M059J (cell line): ENCODE measurements at regions not wholly inside any gene's neighbourhood (a gene's known extent, or its start where the extent isn't known, plus 50 kb on each side); places are given as distances from the start of the nearest gene placed in this dataset.
"Not testable (repeated sequence)": the region's sequence is repeated elsewhere in the genome, so short reads cannot be mapped to it uniquely, and the experiment has no call there.

Experiments
- DNase-seq: peaks from one replicate; pipeline ENCODE4 v3.0.0-alpha.2; 2012; ENCODE audit warnings: low read depth

- not testable (repeated sequence) for DNase-seq
Observed at GRCh38 chr4:169894767-169895166, 131.4 kb downstream of the MFAP3L start.

- no peak for DNase-seq
Observed at GRCh38 chr4:169885893-169886292, 128.1 kb upstream of the HPF1 start.

- DNase-seq, result no peak
Observed at GRCh38 chr4:169881769-169882168, 124.0 kb upstream of the HPF1 start.

GRCh38 chr4:169870507-169870906 lies 112.8 kb upstream of the HPF1 start:
- DNase-seq, result no peak

GRCh38 chr4:169869490-169869889 lies 111.7 kb upstream of the HPF1 start:
- DNase-seq, result no peak

GRCh38 chr4:169861593-169861992 lies 103.8 kb upstream of the HPF1 start:
- no peak for DNase-seq

- no peak for DNase-seq
Observed at GRCh38 chr4:169859366-169860216, 101.8 kb upstream of the HPF1 start.

GRCh38 chr4:169854090-169854489 lies 96.3 kb upstream of the HPF1 start:
- DNase-seq, result no peak

- DNase-seq, result no peak
Observed at GRCh38 chr4:169852481-169852880, 94.7 kb upstream of the HPF1 start.

GRCh38 chr4:169851750-169852149 lies 94.0 kb upstream of the HPF1 start:
- DNase-seq, result no peak

- no peak for DNase-seq
Observed at GRCh38 chr4:169849456-169849855, 91.7 kb upstream of the HPF1 start.

GRCh38 chr4:169848018-169848417 lies 90.3 kb upstream of the HPF1 start:
- no peak for DNase-seq

- DNase-seq, result no peak
Observed at GRCh38 chr4:169847171-169847570, 89.4 kb upstream of the HPF1 start.

GRCh38 chr4:169846396-169846795 lies 88.7 kb upstream of the HPF1 start:
- DNase-seq, result no peak

GRCh38 chr4:169841776-169842175 lies 84.0 kb upstream of the HPF1 start:
- DNase-seq, result no peak

- no peak for DNase-seq
Observed at GRCh38 chr4:169840554-169840953, 82.8 kb upstream of the HPF1 start.

- DNase-seq, result not testable (repeated sequence)
Observed at GRCh38 chr4:169828329-169828728, 70.6 kb upstream of the HPF1 start.

GRCh38 chr4:169826634-169827187 lies 69.0 kb upstream of the HPF1 start:
- DNase-seq, result no peak

GRCh38 chr4:169823685-169824084 lies 65.9 kb upstream of the HPF1 start:
- DNase-seq, result peak; percentile 22

- DNase-seq, result no peak
Observed at GRCh38 chr4:169821402-169821801, 63.7 kb upstream of the HPF1 start.

GRCh38 chr4:169818063-169818679 lies 60.4 kb upstream of the HPF1 start:
- no peak for DNase-seq

GRCh38 chr4:169815606-169816005 lies 57.9 kb upstream of the HPF1 start:
- peak; percentile 3 for DNase-seq

- no peak for DNase-seq
Observed at GRCh38 chr4:169811476-169811875, 53.7 kb upstream of the HPF1 start.
